Naive thymus-derived CD8-positive, alpha-beta T cell (primary cell): ENCODE measurements at regions not wholly inside any gene's neighbourhood (a gene's known extent, or its start where the extent isn't known, plus 50 kb on each side); places are given as distances from the start of the nearest gene placed in this dataset.
"Not testable (repeated sequence)": the region's sequence is repeated elsewhere in the genome, so short reads cannot be mapped to it uniquely, and the experiment has no call there.

Experiments
- ATAC-seq, 2 donors: fragments of 150-1000 bp; cut with Tn5 transposase in 1 of 2; sonication (Bioruptor Pico), chemical (Tn5 transposase) in 1 of 2; 1 replicate in 1 of 2; 2 replicates in 1 of 2; pipeline ENCODE4 v1.10.0; 2021; ENCODE audit warnings: mild to moderate bottlenecking in 2 of 2, moderate library complexity in 2 of 2
- POLR2A ChIA-PET: fragments of 350-600 bp; sonication (Branson Sonifier 250); formaldehyde crosslinking; loops from one replicate; lab custom pipeline; 2021; ENCODE audit warnings: antibody characterized with exemption; lab: Charles Lee
- DNase-seq, 10 donors: peaks; one replicate each; pipeline versions ENCODE4 v3.0.0 to v3.0.0-alpha.2; 2020 to 2022
- H3K27ac Mint-ChIP-seq, 10 donors: one replicate each; pipeline ENCODE4 v1.8.0; 2020 to 2022; ENCODE audit warnings: mild to moderate bottlenecking in 10 of 10, mixed read lengths in 10 of 10, moderate library complexity in 4 of 10, inconsistent platforms in 1 of 10
- H3K27me3 Mint-ChIP-seq, 5 donors: one replicate each; pipeline ENCODE4 v1.8.0; 2021 to 2022; ENCODE audit warnings: mixed read lengths in 5 of 5
- H3K36me3 Mint-ChIP-seq, 3 donors: one replicate each; pipeline ENCODE4 v1.8.0; 2020 to 2022; ENCODE audit warnings: mixed read lengths in 3 of 3, mild to moderate bottlenecking in 2 of 3, inconsistent platforms in 1 of 3
- H3K4me1 Mint-ChIP-seq, 4 donors: one replicate each; pipeline ENCODE4 v1.8.0; 2021 to 2022; ENCODE audit warnings: mixed read lengths in 4 of 4
- H3K4me3 Mint-ChIP-seq, 10 donors: one replicate each; pipeline ENCODE4 v1.8.0; 2020 to 2022; ENCODE audit warnings: mild to moderate bottlenecking in 10 of 10, mixed read lengths in 10 of 10, moderate library complexity in 6 of 10, inconsistent platforms in 1 of 10
- H3K9me3 Mint-ChIP-seq, 9 donors: one replicate each; pipeline ENCODE4 v1.8.0; 2020 to 2022; ENCODE audit warnings: mixed read lengths in 9 of 9, mild to moderate bottlenecking in 3 of 9, inconsistent platforms in 1 of 9, moderate library complexity in 1 of 9

- Mint-ChIP-seq H3K36me3 (peaks cover 2 to 22% (median 11%) of the 10 kb centered on the region in 3 donors), H3K9me3 (peaks cover 0 to 35% (median 30%) of the 10 kb centered on the region in 9 donors), H3K27me3 (peaks cover 0 to 22% (median 9%) of the 10 kb centered on the region in 5 donors)
- H3K27ac Mint-ChIP-seq, H3K4me3 Mint-ChIP-seq, POLR2A ChIA-PET, DNase-seq, ATAC-seq, H3K4me1 Mint-ChIP-seq: not testable (repeated sequence)
These were observed 2730.6 kb downstream of the RPIA start for GRCh38 chr2:91422102-91422501.

- Mint-ChIP-seq H3K27me3 (peaks cover 3 to 16% (median 15%) of the 10 kb centered on the region in 5 donors), H3K36me3 (peaks cover 2 to 13% (median 3%) of the 10 kb centered on the region in 3 donors), H3K9me3 (peaks cover 0 to 20% (median 14%) of the 10 kb centered on the region in 9 donors)
- H3K4me1 Mint-ChIP-seq, DNase-seq, H3K27ac Mint-ChIP-seq, POLR2A ChIA-PET, H3K4me3 Mint-ChIP-seq, ATAC-seq: not testable (repeated sequence)
These were observed 2735.7 kb downstream of the RPIA start for GRCh38 chr2:91427148-91427547.

DNA sequence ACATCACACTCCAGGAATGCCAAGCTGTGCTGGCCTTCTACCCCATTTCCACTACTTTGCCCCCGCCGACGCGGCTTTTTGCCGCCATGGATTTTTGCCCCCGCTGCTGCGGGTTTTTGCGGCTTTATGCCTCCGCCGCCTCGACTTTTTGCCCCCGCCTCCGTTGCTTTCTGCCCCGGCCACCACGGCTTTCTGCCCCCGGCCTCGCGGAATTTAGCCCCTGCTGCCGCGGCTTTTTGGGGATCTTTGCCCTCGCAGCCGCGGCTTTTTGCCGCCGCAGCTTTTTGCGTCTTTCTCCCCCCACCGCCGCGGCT lies 2750.4 kb downstream of the RPIA start:
- H3K4me1 Mint-ChIP-seq, POLR2A ChIA-PET, H3K36me3 Mint-ChIP-seq, H3K27ac Mint-ChIP-seq, ATAC-seq: not testable (repeated sequence)
- H3K9me3 Mint-ChIP-seq, result peaks cover 0 to 24% (median 8%) of the 10 kb centered on the region in 9 donors
- H3K27me3 Mint-ChIP-seq, result peaks cover 12 to 30% (median 23%) of the 10 kb centered on the region in 5 donors
- DNase-seq, result peak in 1 of 10 donors; percentile 16
- H3K4me3 Mint-ChIP-seq, result peak overlapping the region in 6 of 10 donors; percentile 30 to 46 (median 36)

GRCh38 chr2:91442246-91442905 lies 2750.9 kb downstream of the RPIA start:
- DNase-seq (peak in 5 of 10 donors; percentile 6 to 31 (median 19)), ATAC-seq (no peak)
- H3K27me3 Mint-ChIP-seq, result peaks cover 10 to 32% (median 19%) of the 10 kb centered on the region in 5 donors
- no peak overlapping the region for H3K27ac Mint-ChIP-seq
- H3K4me1 Mint-ChIP-seq, result peaks cover 0 to 3% (median under 1%) of the 10 kb centered on the region in 4 donors
- H3K4me3 Mint-ChIP-seq, result peak overlapping the region in 5 of 10 donors; percentile 34 to 46 (median 38)
- POLR2A ChIA-PET, result no interaction called here
- peaks cover 0 to 20% (median 8%) of the 10 kb centered on the region in 9 donors for H3K9me3 Mint-ChIP-seq
- H3K36me3 Mint-ChIP-seq, result peaks cover 2 to 8% (median 6%) of the 10 kb centered on the region in 3 donors

- H3K4me1 Mint-ChIP-seq, H3K36me3 Mint-ChIP-seq, ATAC-seq, POLR2A ChIA-PET, H3K27ac Mint-ChIP-seq: not testable (repeated sequence)
- DNase-seq, result peak in 1 of 10 donors; percentile 24
- H3K27me3 Mint-ChIP-seq, result peaks cover 10 to 32% (median 19%) of the 10 kb centered on the region in 5 donors
- H3K9me3 Mint-ChIP-seq, result peaks cover 0 to 20% (median 8%) of the 10 kb centered on the region in 9 donors
- peak overlapping the region in 2 of 10 donors; percentile 38 to 60 for H3K4me3 Mint-ChIP-seq
These were observed 2751.6 kb downstream of the RPIA start for GRCh38 chr2:91442906-91443729.

- ATAC-seq, H3K36me3 Mint-ChIP-seq, DNase-seq, H3K4me1 Mint-ChIP-seq, POLR2A ChIA-PET: not testable (repeated sequence)
- Mint-ChIP-seq H3K9me3 (peaks cover 0 to 18% (median 8%) of the 10 kb centered on the region in 9 donors), H3K27ac (peak overlapping the region in 1 of 10 donors; percentile 34), H3K4me3 (peak overlapping the region in 6 of 10 donors; percentile 18 to 69 (median 28)), H3K27me3 (peaks cover 10 to 32% (median 19%) of the 10 kb centered on the region in 5 donors)
These were observed 2752.2 kb downstream of the RPIA start for GRCh38 chr2:91443730-91444115.

GRCh38 chr2:91445705-91446104 lies 2754.2 kb downstream of the RPIA start:
- DNase-seq, POLR2A ChIA-PET, H3K36me3 Mint-ChIP-seq, H3K4me3 Mint-ChIP-seq, H3K27ac Mint-ChIP-seq, ATAC-seq, H3K4me1 Mint-ChIP-seq: not testable (repeated sequence)
- peaks cover 0 to 18% (median 8%) of the 10 kb centered on the region in 9 donors for H3K9me3 Mint-ChIP-seq
- H3K27me3 Mint-ChIP-seq, result peaks cover 10 to 24% (median 17%) of the 10 kb centered on the region in 5 donors

DNA sequence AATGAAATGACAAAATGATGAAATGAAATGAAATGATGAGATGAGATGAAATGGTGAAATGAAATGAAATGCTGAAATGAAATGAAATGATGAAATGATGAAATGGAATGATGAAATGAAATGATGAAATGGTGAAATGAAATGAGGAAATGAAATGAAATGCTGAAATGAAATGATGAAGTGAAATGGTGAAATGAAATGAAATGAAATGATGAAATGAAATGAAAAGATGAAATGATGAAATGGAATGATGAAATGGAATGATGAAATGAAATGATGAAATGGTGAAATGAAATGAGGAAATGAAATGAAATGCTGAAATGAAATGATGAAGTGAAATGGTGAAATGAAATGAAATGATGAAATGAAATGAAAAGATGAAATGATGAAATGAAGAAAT lies 2755.0 kb downstream of the RPIA start:
- ATAC-seq, H3K4me3 Mint-ChIP-seq: not testable (repeated sequence)

GRCh38 chr2:91446915-91447314 lies 2755.4 kb downstream of the RPIA start:
- H3K4me3 Mint-ChIP-seq, H3K27ac Mint-ChIP-seq, ATAC-seq, H3K4me1 Mint-ChIP-seq, DNase-seq, H3K36me3 Mint-ChIP-seq, POLR2A ChIA-PET: not testable (repeated sequence)
- peaks cover 14 to 32% (median 20%) of the 10 kb centered on the region in 5 donors for H3K27me3 Mint-ChIP-seq
- H3K9me3 Mint-ChIP-seq, result peaks cover 0 to 17% (median 9%) of the 10 kb centered on the region in 9 donors

More for the DNA sequence above, 2755.0 kb downstream of the RPIA start:
- H3K36me3 Mint-ChIP-seq, H3K27ac Mint-ChIP-seq, H3K4me1 Mint-ChIP-seq, DNase-seq, POLR2A ChIA-PET: not testable (repeated sequence)
- peaks cover 0 to 18% (median 9%) of the 10 kb centered on the region in 9 donors for H3K9me3 Mint-ChIP-seq
- H3K27me3 Mint-ChIP-seq, result peaks cover 13 to 30% (median 20%) of the 10 kb centered on the region in 5 donors

GRCh38 chr2:91447508-91447907 lies 2756.0 kb downstream of the RPIA start:
- POLR2A ChIA-PET, H3K4me3 Mint-ChIP-seq, ATAC-seq, DNase-seq, H3K36me3 Mint-ChIP-seq, H3K4me1 Mint-ChIP-seq, H3K27ac Mint-ChIP-seq: not testable (repeated sequence)
- Mint-ChIP-seq H3K9me3 (peaks cover 0 to 22% (median 11%) of the 10 kb centered on the region in 9 donors), H3K27me3 (peaks cover 14 to 32% (median 22%) of the 10 kb centered on the region in 5 donors)

DNA sequence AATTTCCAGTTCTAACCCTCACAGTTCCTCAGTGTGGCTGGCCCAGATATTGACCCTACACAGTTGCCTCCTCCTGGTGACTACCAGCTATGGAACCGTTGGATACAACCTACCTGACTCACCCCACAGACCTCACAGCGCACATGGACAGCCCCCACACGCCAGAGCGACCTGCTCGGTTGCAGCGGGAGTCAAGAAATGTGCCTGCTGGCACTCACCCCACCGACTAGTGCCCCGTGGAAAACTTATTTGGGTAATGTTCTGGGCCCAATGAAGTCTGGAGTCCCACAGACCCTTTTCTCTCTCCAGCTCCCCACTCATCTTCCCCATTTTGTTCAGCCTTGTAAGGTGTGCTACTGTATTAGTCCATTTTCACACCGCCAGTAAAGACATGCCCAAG lies 2770.8 kb downstream of the RPIA start:
- DNase-seq, H3K4me3 Mint-ChIP-seq, ATAC-seq, H3K4me1 Mint-ChIP-seq, POLR2A ChIA-PET, H3K27ac Mint-ChIP-seq: not testable (repeated sequence)
- Mint-ChIP-seq H3K27me3 (peaks cover 10 to 26% (median 16%) of the 10 kb centered on the region in 5 donors), H3K36me3 (peaks cover 0 to 15% (median 0%) of the 10 kb centered on the region in 3 donors), H3K9me3 (peaks cover 0 to 21% (median 6%) of the 10 kb centered on the region in 9 donors)

- H3K4me1 Mint-ChIP-seq, H3K4me3 Mint-ChIP-seq, H3K27ac Mint-ChIP-seq, ATAC-seq, POLR2A ChIA-PET: not testable (repeated sequence)
- peak in 1 of 10 donors; percentile 50 for DNase-seq
- H3K36me3 Mint-ChIP-seq, result peaks cover 0 to 15% (median 0%) of the 10 kb centered on the region in 3 donors
- peaks cover 10 to 31% (median 16%) of the 10 kb centered on the region in 5 donors for H3K27me3 Mint-ChIP-seq
- peaks cover 0 to 21% (median 6%) of the 10 kb centered on the region in 9 donors for H3K9me3 Mint-ChIP-seq
These were observed 2771.5 kb downstream of the RPIA start for GRCh38 chr2:91463007-91463406.
